HUES6 (cell line): ENCODE measurements at regions not wholly inside any gene's neighbourhood (a gene's known extent, or its start where the extent isn't known, plus 50 kb on each side); places are given as distances from the start of the nearest gene placed in this dataset.
A peak's percentile ranks its signal among the peaks of the same experiment; 100 is the strongest.
"Not testable (repeated sequence)": the region's sequence is repeated elsewhere in the genome, so short reads cannot be mapped to it uniquely, and the experiment has no call there.

Experiments
- H3K27ac ChIP-seq: 2 replicates; pipeline ENCODE4 v1.7.0; 2013; ENCODE audit warnings: low read depth, mild to moderate bottlenecking, low read length, inconsistent platforms
- H3K27me3 ChIP-seq: 2 replicates; pipeline ENCODE4 v1.6.1; 2013; ENCODE audit warnings: low read length; ENCODE audit not compliant: control insufficient read depth, insufficient read depth
- H3K36me3 ChIP-seq: 2 replicates; pipeline ENCODE4 v1.6.1; 2013; ENCODE audit warnings: low read length; ENCODE audit not compliant: control insufficient read depth, insufficient read depth
- H3K4me1 ChIP-seq: 2 replicates; pipeline ENCODE4 v1.6.1; 2013; ENCODE audit warnings: low read length; ENCODE audit not compliant: control insufficient read depth, insufficient read depth
- H3K4me3 ChIP-seq: 2 replicates; pipeline ENCODE4 v1.5.1; 2013; ENCODE audit warnings: low read depth, low read length
- H3K9ac ChIP-seq: one replicate; pipeline ENCODE4 v1.6.1; 2013; ENCODE audit warnings: mild to moderate bottlenecking, low read length
- H3K9me3 ChIP-seq: 2 replicates; pipeline ENCODE4 v1.6.1; 2013; ENCODE audit warnings: low read depth, low read length; ENCODE audit not compliant: control insufficient read depth, insufficient read depth

- Histone ChIP-seq H3K4me1 (no peaks in the 10 kb centered on the region), H3K9me3 (no peaks in the 10 kb centered on the region), H3K27me3 (no peaks in the 10 kb centered on the region), H3K27ac (no peak overlapping the region), H3K36me3 (no peaks in the 10 kb centered on the region), H3K9ac (no peak overlapping the region), H3K4me3 (no peak overlapping the region)
Measured at GRCh38 chr4:126411047-126411446, 1096.3 kb downstream of the FAT4 start.

GRCh38 chr4:126412310-126412709 is 1097.6 kb downstream of the FAT4 start:
- not testable (repeated sequence) for H3K9ac ChIP-seq, H3K4me3 ChIP-seq, H3K36me3 ChIP-seq, H3K4me1 ChIP-seq, H3K27me3 ChIP-seq, H3K27ac ChIP-seq, H3K9me3 ChIP-seq

- no peak overlapping the region for H3K9ac ChIP-seq
- no peaks in the 10 kb centered on the region for H3K4me1 ChIP-seq
- no peak overlapping the region for H3K4me3 ChIP-seq
- no peaks in the 10 kb centered on the region for H3K36me3 ChIP-seq
- no peak overlapping the region for H3K27ac ChIP-seq
- H3K27me3 ChIP-seq = no peaks in the 10 kb centered on the region
- no peaks in the 10 kb centered on the region; the same call in 1 of the 2 replicates for H3K9me3 ChIP-seq
Measured at GRCh38 chr4:126414741-126415140, 1100.0 kb downstream of the FAT4 start.

- H3K36me3 ChIP-seq = no peaks in the 10 kb centered on the region
- no peak overlapping the region for H3K27ac ChIP-seq
- no peaks in the 10 kb centered on the region; the same call in 1 of the 2 replicates for H3K9me3 ChIP-seq
- no peaks in the 10 kb centered on the region for H3K27me3 ChIP-seq
- H3K4me3 ChIP-seq = no peak overlapping the region
- no peak overlapping the region for H3K9ac ChIP-seq
- no peaks in the 10 kb centered on the region for H3K4me1 ChIP-seq
Measured at GRCh38 chr4:126419266-126419665, 1104.5 kb downstream of the FAT4 start.

GRCh38 chr4:126427853-126428252 is 1113.1 kb downstream of the FAT4 start:
- no peak overlapping the region for H3K9ac ChIP-seq
- no peaks in the 10 kb centered on the region for H3K36me3 ChIP-seq
- H3K27me3 ChIP-seq = no peaks in the 10 kb centered on the region
- no peak overlapping the region for H3K27ac ChIP-seq
- H3K4me1 ChIP-seq = peaks cover 10% of the 10 kb centered on the region; the same call in 1 of the 2 replicates
- no peak overlapping the region for H3K4me3 ChIP-seq
- no peaks in the 10 kb centered on the region for H3K9me3 ChIP-seq

GRCh38 chr4:126431049-126431448 is 1116.3 kb downstream of the FAT4 start:
- H3K4me1 ChIP-seq = peaks cover 10% of the 10 kb centered on the region; the same call in 1 of the 2 replicates
- no peak overlapping the region for H3K4me3 ChIP-seq
- H3K36me3 ChIP-seq = no peaks in the 10 kb centered on the region
- no peaks in the 10 kb centered on the region for H3K9me3 ChIP-seq
- H3K27ac ChIP-seq = no peak overlapping the region
- H3K27me3 ChIP-seq = no peaks in the 10 kb centered on the region
- no peak overlapping the region for H3K9ac ChIP-seq

- no peaks in the 10 kb centered on the region for H3K27me3 ChIP-seq
- H3K4me3 ChIP-seq = no peak overlapping the region
- H3K4me1 ChIP-seq = peaks cover 11% of the 10 kb centered on the region
- no peak overlapping the region for H3K27ac ChIP-seq
- H3K9ac ChIP-seq = no peak overlapping the region
- H3K9me3 ChIP-seq = no peaks in the 10 kb centered on the region
- H3K36me3 ChIP-seq = no peaks in the 10 kb centered on the region
Measured at GRCh38 chr4:126435491-126435890, 1120.7 kb downstream of the FAT4 start.

- H3K27me3 ChIP-seq = no peaks in the 10 kb centered on the region
- no peak overlapping the region for H3K27ac ChIP-seq
- H3K9me3 ChIP-seq = no peaks in the 10 kb centered on the region
- no peaks in the 10 kb centered on the region for H3K36me3 ChIP-seq
- no peak overlapping the region for H3K9ac ChIP-seq
- no peak overlapping the region for H3K4me3 ChIP-seq
- peaks cover 20% of the 10 kb centered on the region for H3K4me1 ChIP-seq
Measured at GRCh38 chr4:126440297-126440696, 1125.5 kb downstream of the FAT4 start.

GRCh38 chr4:126441173-126442035 is 1126.6 kb downstream of the FAT4 start:
- H3K9me3 ChIP-seq = no peaks in the 10 kb centered on the region
- H3K4me3 ChIP-seq = no peak overlapping the region
- peaks cover 26% of the 10 kb centered on the region for H3K4me1 ChIP-seq
- H3K27ac ChIP-seq = peak overlapping the region; percentile 34; the same call in 1 of the 2 replicates
- no peaks in the 10 kb centered on the region for H3K36me3 ChIP-seq
- no peak overlapping the region for H3K9ac ChIP-seq
- H3K27me3 ChIP-seq = no peaks in the 10 kb centered on the region

GRCh38 chr4:126445596-126445995 is 1130.8 kb downstream of the FAT4 start:
- Histone ChIP-seq H3K27ac (no peak overlapping the region), H3K27me3 (no peaks in the 10 kb centered on the region), H3K4me3 (no peak overlapping the region), H3K9me3 (no peaks in the 10 kb centered on the region), H3K4me1 (peaks cover 21% of the 10 kb centered on the region), H3K9ac (no peak overlapping the region), H3K36me3 (no peaks in the 10 kb centered on the region)

- H3K4me1 ChIP-seq = peaks cover 12% of the 10 kb centered on the region; the same call in 1 of the 2 replicates
- no peaks in the 10 kb centered on the region for H3K36me3 ChIP-seq
- no peaks in the 10 kb centered on the region for H3K27me3 ChIP-seq
- H3K9ac ChIP-seq = no peak overlapping the region
- H3K27ac ChIP-seq = no peak overlapping the region
- H3K9me3 ChIP-seq = no peaks in the 10 kb centered on the region
- H3K4me3 ChIP-seq = no peak overlapping the region
Measured at GRCh38 chr4:126446917-126447316, 1132.2 kb downstream of the FAT4 start.
